Lung (tissue), 11 donors: ENCODE measurements at regions not wholly inside any gene's neighbourhood (a gene's known extent, or its start where the extent isn't known, plus 50 kb on each side); places are given as distances from the start of the nearest gene placed in this dataset.

Source experiments
- ATAC-seq: fragments of 200-7000 bp; cut with Tn5 transposase; one replicate; pipeline ENCODE4 v1.9.1; 2020; ENCODE audit warnings: moderate number of reproducible peaks; ENCODE audit not compliant: insufficient read depth, low FRiP score
- DNase-seq, 3 donors: peaks; one replicate each; pipeline ENCODE4 v3.0.0-alpha.2; 2013 to 2017
- H3K27ac ChIP-seq, 2 donors: one replicate each; pipeline ENCODE4 v1.5.1; 2013; ENCODE audit warnings: mild to moderate bottlenecking in 2 of 2, moderate library complexity in 2 of 2, control low read depth in 1 of 2, inconsistent platforms in 1 of 2, low read depth in 1 of 2, low read length in 1 of 2
- H3K27me3 ChIP-seq, 3 donors: one replicate each; pipeline ENCODE4 v1.5.1; 2013; ENCODE audit warnings: low read length in 2 of 3; ENCODE audit not compliant: control insufficient read depth in 3 of 3, insufficient read depth in 3 of 3
- H3K36me3 ChIP-seq, 4 donors: one replicate each; pipeline ENCODE4 v1.5.1; 2013; ENCODE audit warnings: low read length in 4 of 4, mild to moderate bottlenecking in 1 of 4, moderate library complexity in 1 of 4; ENCODE audit not compliant: control insufficient read depth in 4 of 4, insufficient read depth in 4 of 4
- H3K4me1 ChIP-seq, 5 donors: one replicate each; pipeline ENCODE4 v1.5.1; 2013; ENCODE audit warnings: low read length in 5 of 5, mild to moderate bottlenecking in 2 of 5, moderate library complexity in 1 of 5; ENCODE audit not compliant: control insufficient read depth in 5 of 5, insufficient read depth in 5 of 5
- H3K4me3 ChIP-seq: one replicate; pipeline ENCODE4 v1.5.1; 2013; ENCODE audit warnings: mild to moderate bottlenecking, control low read depth, moderate library complexity
- H3K9ac ChIP-seq, 2 donors: one replicate each; pipeline ENCODE4 v1.5.1; 2013; ENCODE audit warnings: low read length in 2 of 2, control low read depth in 1 of 2; ENCODE audit not compliant: insufficient read depth in 1 of 2
- H3K9me3 ChIP-seq, 4 donors: one replicate each; pipeline ENCODE4 v1.5.1; 2013; ENCODE audit warnings: low read length in 3 of 4, mild to moderate bottlenecking in 1 of 4, moderate library complexity in 1 of 4; ENCODE audit not compliant: control insufficient read depth in 4 of 4, insufficient read depth in 3 of 4
- CTCF ChIP-seq: IDR thresholded peaks from 2 replicates; pipeline ENCODE4 v1.5.1; 2012; ENCODE audit warnings: mild to moderate bottlenecking; ENCODE audit errors: control extremely low read depth, extremely low read depth
- WGBS, 2 donors: extraction: QIAGEN DNeasy Blood & Tissue Kit; methylation state at CpG; one replicate each; pipeline ENCODE4 v1.1.7; 2013; 5-methylcytosine and 5-hydroxymethylcytosine counted together
- donor health status: control.
- donor health status: control.
- donor health status: Bipolar disorder and iron deficiency.
- donor health status: healthy.
- donor health status: DM: yes; HTN: yes; CAD: no.

GRCh38 chr20:51899674-51900073, 97.4 kb upstream of the SALL4 start:
- DNase-seq (no peak), ATAC-seq (no peak)
- TF ChIP-seq CTCF = no peak
- Histone ChIP-seq H3K36me3 (no peaks in the 10 kb centered on the region), H3K4me3 (no peak overlapping the region), H3K27me3 (no peaks in the 10 kb centered on the region), H3K4me1 (no peaks in the 10 kb centered on the region), H3K9ac (no peak overlapping the region), H3K27ac (no peak overlapping the region), H3K9me3 (peaks cover 0 to 3% (median 0%) of the 10 kb centered on the region in 4 donors)
- 87 to 93% methylated on average over 7 of the region's 7 CpGs for WGBS, 2 donors

DNA sequence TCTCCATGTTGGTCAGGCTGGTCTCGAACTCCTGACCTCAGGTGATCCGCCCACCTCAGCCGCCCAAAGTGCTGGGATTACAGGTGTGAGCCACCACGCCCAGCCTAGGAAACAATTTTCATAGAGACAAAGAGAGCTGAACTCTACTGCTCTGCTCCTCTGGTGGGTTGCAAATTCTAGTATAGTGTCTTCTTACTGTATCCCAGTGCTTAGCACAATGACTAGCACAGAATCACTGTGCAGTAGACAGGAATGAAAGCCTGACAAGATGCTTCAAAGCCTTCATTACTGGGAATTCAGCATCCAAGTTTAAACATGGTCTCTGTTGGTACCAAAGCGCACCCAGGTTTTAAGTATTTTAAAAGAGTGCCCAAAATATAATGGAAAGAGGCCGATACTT, 96.5 kb upstream of the SALL4 start:
- WGBS, 2 donors = 95% methylated on average over 6 of the region's 6 CpGs

DNA sequence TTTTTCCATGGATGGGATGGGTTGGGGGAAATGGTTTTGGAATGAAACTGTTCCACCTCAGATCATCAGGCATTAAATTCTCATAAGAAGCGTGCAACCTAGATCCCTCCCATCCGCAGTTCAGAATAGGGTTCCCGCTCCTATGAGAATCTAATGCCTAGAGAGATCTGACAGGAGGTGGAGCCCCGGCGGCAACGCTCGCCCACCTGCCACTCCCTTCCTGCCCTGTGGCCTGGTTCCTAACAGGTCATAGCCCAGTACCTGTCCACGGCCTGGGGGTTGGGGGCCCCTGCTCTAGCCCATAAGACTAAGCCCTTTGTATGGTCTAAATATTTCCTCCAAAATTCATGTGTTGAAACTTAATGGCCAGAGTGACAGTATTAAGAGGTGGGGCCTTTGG, 92.3 kb upstream of the SALL4 start:
- H3K4me3 ChIP-seq = no peak overlapping the region
- H3K27ac ChIP-seq = no peak overlapping the region
- no peaks in the 10 kb centered on the region for H3K9me3 ChIP-seq
- H3K4me1 ChIP-seq = no peaks in the 10 kb centered on the region
- DNase-seq (no peak), ATAC-seq (no peak)
- TF ChIP-seq CTCF = no peak
- no peaks in the 10 kb centered on the region for H3K27me3 ChIP-seq
- no peak overlapping the region for H3K9ac ChIP-seq
- 83 to 89% methylated on average over 8 of the region's 8 CpGs for WGBS, 2 donors
- no peaks in the 10 kb centered on the region for H3K36me3 ChIP-seq

More for the DNA sequence above, 96.5 kb upstream of the SALL4 start:
- H3K9ac ChIP-seq = no peak overlapping the region
- H3K4me3 ChIP-seq = no peak overlapping the region
- no peak for ATAC-seq
- no peaks in the 10 kb centered on the region for H3K27me3 ChIP-seq
- TF ChIP-seq CTCF = no peak
- H3K27ac ChIP-seq = no peak overlapping the region
- no peaks in the 10 kb centered on the region for H3K4me1 ChIP-seq
- peaks cover 0 to 3% (median 0%) of the 10 kb centered on the region in 4 donors for H3K9me3 ChIP-seq
- no peak for DNase-seq
- no peaks in the 10 kb centered on the region for H3K36me3 ChIP-seq

- DNase-seq = no peak
- H3K4me3 ChIP-seq = no peak overlapping the region
- H3K9me3 ChIP-seq = no peaks in the 10 kb centered on the region
- H3K9ac ChIP-seq = no peak overlapping the region
- H3K36me3 ChIP-seq = no peaks in the 10 kb centered on the region
- TF ChIP-seq CTCF = no peak
- no peaks in the 10 kb centered on the region for H3K27me3 ChIP-seq
- H3K4me1 ChIP-seq = no peaks in the 10 kb centered on the region
- H3K27ac ChIP-seq = no peak overlapping the region
- no peak for ATAC-seq
- WGBS, 2 donors = 77 to 81% methylated on average over 6 of the region's 6 CpGs
Measured at GRCh38 chr20:51894201-51894600, 91.9 kb upstream of the SALL4 start.
